Endothelial cell of umbilical vein (primary cell): ENCODE measurements at regions not wholly inside any gene's neighbourhood (a gene's known extent, or its start where the extent isn't known, plus 50 kb on each side); places are given as distances from the start of the nearest gene placed in this dataset.

ENCODE experiments used
- BruUV-seq: library from RNA; stranded (reverse); fragments of 400-500 nt; replicated peaks from 2 replicates; lab custom pipeline; 2021; lab: Mats Ljungman, UMichigan
- CTCF ChIA-PET: fragments of 300-600, 350-600 bp; sonication (Branson Sonifier 250); formaldehyde crosslinking; loops from one replicate; lab custom pipeline; 2021; ENCODE audit warnings: antibody characterized with exemption, inconsistent platforms; lab: Charles Lee
- POLR2A ChIA-PET: fragments of 300-600, 350-600 bp; sonication (Branson Sonifier 250); formaldehyde crosslinking; loops from one replicate; lab custom pipeline; 2021; ENCODE audit warnings: antibody characterized with exemption, inconsistent platforms; lab: Charles Lee
- DNase-seq: peaks from one replicate; pipeline ENCODE4 v3.0.0-alpha.2; 2011; ENCODE audit warnings: low read depth, low spot score
- FAIRE-seq: peaks from 2 replicates; lab custom pipeline; 2011; peaks lifted over from hg19 to GRCh38; lab: Jason Lieb, UNC
- H2AFZ ChIP-seq: 2 replicates; pipeline ENCODE4 v1.6.0; 2012; ENCODE audit warnings: low read depth, low read length, control low read depth, inconsistent platforms
- H3K27ac ChIP-seq: 2 replicates; pipeline ENCODE4 v1.5.1; 2011; ENCODE audit warnings: low read depth, mild to moderate bottlenecking, control low read depth, low read length, moderate library complexity; ENCODE audit not compliant: insufficient read depth
- H3K27me3 ChIP-seq, 2 experiments: 2 replicates each; pipeline versions ENCODE4 v1.6.0 to v1.6.1; 2011; ENCODE audit warnings: low read length in 2 of 2, mixed read lengths in 1 of 2; ENCODE audit not compliant: control insufficient read depth in 2 of 2, insufficient read depth in 2 of 2
- H3K36me3 ChIP-seq, 2 experiments: 2 replicates in 1 of 2; 3 replicates in 1 of 2; pipeline ENCODE4 v1.5.1; 2011; ENCODE audit warnings: low read length in 2 of 2, mild to moderate bottlenecking in 1 of 2, moderate library complexity in 1 of 2; ENCODE audit not compliant: control insufficient read depth in 2 of 2, insufficient read depth in 2 of 2; ENCODE audit errors: extremely low read depth in 1 of 2
- H3K4me1 ChIP-seq: 3 replicates; pipeline ENCODE4 v1.5.1; 2011; ENCODE audit warnings: mild to moderate bottlenecking, low read length; ENCODE audit not compliant: control insufficient read depth, insufficient read depth; ENCODE audit errors: extremely low read depth
- H3K4me2 ChIP-seq: 2 replicates; pipeline ENCODE4 v1.6.1; 2011; ENCODE audit warnings: low read length, control low read depth, mixed read lengths; ENCODE audit not compliant: insufficient read depth
- H3K4me3 ChIP-seq, 3 experiments: fragments of 200-600 bp in 1 of 3; sonication (generic), shearing (Covaris generic) in 1 of 3; replicated peaks in 1 of 3; 2 replicates each; pipeline ENCODE4 v1.5.1; 2011 to 2016; ENCODE audit warnings: control low read depth in 3 of 3, low read length in 3 of 3, mild to moderate bottlenecking in 2 of 3, inconsistent platforms in 1 of 3, low read depth in 1 of 3, moderate library complexity in 1 of 3; ENCODE audit not compliant: insufficient read depth in 1 of 3
- H3K79me2 ChIP-seq: 2 replicates; pipeline ENCODE4 v1.6.0; 2012; ENCODE audit warnings: low read length, inconsistent platforms; ENCODE audit not compliant: control insufficient read depth, insufficient read depth
- H3K9ac ChIP-seq: replicated peaks from 2 replicates; pipeline ENCODE3; 2011; ENCODE audit warnings: low read length, control low read depth; ENCODE audit not compliant: insufficient read depth; ENCODE audit errors: extremely low read depth
- H3K9me1 ChIP-seq: replicated peaks from 3 replicates; pipeline ENCODE4 v1.6.0; 2011; ENCODE audit warnings: mild to moderate bottlenecking, low read length; ENCODE audit not compliant: control insufficient read depth, insufficient read depth; ENCODE audit errors: extremely low read depth
- H3K9me3 ChIP-seq: replicated peaks from 2 replicates; pipeline ENCODE4 v1.5.1; 2012; ENCODE audit warnings: low read length, inconsistent platforms; ENCODE audit not compliant: control insufficient read depth, insufficient read depth
- H4K20me1 ChIP-seq: replicated peaks from 2 replicates; pipeline ENCODE3; 2011; ENCODE audit warnings: mild to moderate bottlenecking, low read length; ENCODE audit not compliant: control insufficient read depth, insufficient read depth; ENCODE audit errors: extremely low read depth
- CTCF ChIP-seq, 2 donors: IDR thresholded peaks; 1 replicate in 1 of 2; 2 replicates in 1 of 2; pipeline ENCODE4 v1.5.1; 2011; ENCODE audit warnings: low read length in 2 of 2, mild to moderate bottlenecking in 2 of 2, moderate library complexity in 2 of 2, control low read depth in 1 of 2, inconsistent platforms in 1 of 2, low read depth in 1 of 2; ENCODE audit not compliant: insufficient read depth in 1 of 2; ENCODE audit errors: extremely low read depth in 1 of 2
- EZH2 ChIP-seq: IDR thresholded peaks from 2 replicates; pipeline ENCODE4 v1.6.1; 2012; ENCODE audit warnings: borderline replicate concordance, low read depth, mild to moderate bottlenecking, moderate library complexity, low read length, inconsistent platforms; ENCODE audit not compliant: severe bottlenecking
- FOS ChIP-seq: IDR thresholded peaks from 2 replicates; pipeline ENCODE4 v1.6.1; 2011; ENCODE audit warnings: mild to moderate bottlenecking, low read length, moderate library complexity, borderline replicate concordance; ENCODE audit not compliant: insufficient read depth
- GATA2 ChIP-seq: IDR thresholded peaks from 2 replicates; pipeline ENCODE4 v1.7.0; 2011; ENCODE audit warnings: low read depth, mild to moderate bottlenecking, moderate library complexity, mixed read lengths, low read length; ENCODE audit not compliant: insufficient read length, insufficient read depth
- JUN ChIP-seq: IDR thresholded peaks from 2 replicates; pipeline ENCODE4 v1.6.1; 2011; ENCODE audit warnings: borderline replicate concordance, low read depth; ENCODE audit not compliant: insufficient read length, insufficient read depth
- MAX ChIP-seq: IDR thresholded peaks from 2 replicates; pipeline ENCODE4 v1.6.1; 2011; ENCODE audit not compliant: insufficient read depth, insufficient read length
- MYC ChIP-seq: IDR thresholded peaks from one replicate; pipeline ENCODE4 v1.6.1; 2011; ENCODE audit warnings: mild to moderate bottlenecking, low read depth, low read length
- POLR2A ChIP-seq: IDR thresholded peaks from 2 replicates; pipeline ENCODE4 v1.6.1; 2012; ENCODE audit warnings: low read depth, mild to moderate bottlenecking, control low read depth, low read length
- POLR2AphosphoS5 ChIP-seq: IDR thresholded peaks from 2 replicates; pipeline ENCODE4 v1.6.1; 2012; ENCODE audit warnings: low read depth, mild to moderate bottlenecking, control low read depth, low read length, moderate library complexity; ENCODE audit not compliant: insufficient read depth
- dilution Hi-C: fragments of 300-500 bp; cut with MboI; formaldehyde crosslinking; loops from one replicate; pipeline ENCODE4 v1.15.0; 2019; ENCODE audit warnings: low sequenced_read_pairs; ENCODE audit not compliant: extremely low pct_ligation_motif_present
- intact Hi-C: fragments of 100-400 bp; cut with micrococcal nuclease; formaldehyde crosslinking; loops from one replicate; pipeline ENCODE4 v1.10.0; 2022

GRCh38 chr5:52469835-52470234, 317.9 kb upstream of the ITGA1 start:
- Histone ChIP-seq H3K9me1 (no peaks in the 10 kb centered on the region), H3K79me2 (no peaks in the 10 kb centered on the region), H3K27me3 (no peaks in the 10 kb centered on the region), H3K9me3 (no peaks in the 10 kb centered on the region), H3K4me1 (no peaks in the 10 kb centered on the region), H3K36me3 (no peaks in the 10 kb centered on the region), H3K4me2 (no peak overlapping the region), H3K27ac (no peak overlapping the region), H3K9ac (no peak overlapping the region), H2AFZ (no peak overlapping the region), H3K4me3 (no peak overlapping the region), H4K20me1 (no peaks in the 10 kb centered on the region)
- ChIA-PET CTCF (no interaction called here), POLR2A (no interaction called here)
- no peak for DNase-seq
- FAIRE-seq, result no peak
- no TSS peak for BruUV-seq
- TF ChIP-seq MYC (no peak), JUN (no peak), MAX (no peak), CTCF (IDR thresholded peaks at IDR 0.05; ENCODE audit: extremely low read depth in 1 of 2, insufficient read depth in 1 of 2, low read depth in 1 of 2, low read length in 2 of 2) (no peak), EZH2 (no peak), POLR2AphosphoS5 (no peak)
- intact Hi-C loops, result no loop called here
- dilution Hi-C loops, result no loop called here

- Histone ChIP-seq H3K36me3 (no peaks in the 10 kb centered on the region), H3K79me2 (no peaks in the 10 kb centered on the region), H3K4me1 (no peaks in the 10 kb centered on the region), H3K9me1 (no peaks in the 10 kb centered on the region), H3K27me3 (no peaks in the 10 kb centered on the region), H4K20me1 (no peaks in the 10 kb centered on the region), H3K4me2 (no peak overlapping the region), H3K27ac (no peak overlapping the region), H3K9ac (no peak overlapping the region), H3K4me3 (no peak overlapping the region), H3K9me3 (no peaks in the 10 kb centered on the region), H2AFZ (no peak overlapping the region)
- intact Hi-C loops, result no loop called here
- no TSS peak for BruUV-seq
- dilution Hi-C loops, result no loop called here
- CTCF ChIA-PET, result no interaction called here
- TF ChIP-seq MYC, result no peak
- no peak for TF ChIP-seq MAX
- TF ChIP-seq CTCF (IDR thresholded peaks at IDR 0.05; ENCODE audit: extremely low read depth in 1 of 2, insufficient read depth in 1 of 2, low read depth in 1 of 2, low read length in 2 of 2), result no peak
- no peak for TF ChIP-seq FOS
- TF ChIP-seq EZH2, result no peak
- TF ChIP-seq POLR2A, result no peak
- TF ChIP-seq POLR2AphosphoS5, result no peak
- TF ChIP-seq GATA2, result no peak
- TF ChIP-seq JUN, result no peak
- DNase-seq (no peak), FAIRE-seq (no peak)
- POLR2A ChIA-PET, result no interaction called here
Measured at GRCh38 chr5:52476346-52476745, 311.4 kb upstream of the ITGA1 start.
